ENCODE measurements at regions not wholly inside any gene's neighbourhood (a gene's known extent, or its start where the extent isn't known, plus 50 kb on each side); places are given as distances from the start of the nearest gene placed in this dataset.

DNA sequence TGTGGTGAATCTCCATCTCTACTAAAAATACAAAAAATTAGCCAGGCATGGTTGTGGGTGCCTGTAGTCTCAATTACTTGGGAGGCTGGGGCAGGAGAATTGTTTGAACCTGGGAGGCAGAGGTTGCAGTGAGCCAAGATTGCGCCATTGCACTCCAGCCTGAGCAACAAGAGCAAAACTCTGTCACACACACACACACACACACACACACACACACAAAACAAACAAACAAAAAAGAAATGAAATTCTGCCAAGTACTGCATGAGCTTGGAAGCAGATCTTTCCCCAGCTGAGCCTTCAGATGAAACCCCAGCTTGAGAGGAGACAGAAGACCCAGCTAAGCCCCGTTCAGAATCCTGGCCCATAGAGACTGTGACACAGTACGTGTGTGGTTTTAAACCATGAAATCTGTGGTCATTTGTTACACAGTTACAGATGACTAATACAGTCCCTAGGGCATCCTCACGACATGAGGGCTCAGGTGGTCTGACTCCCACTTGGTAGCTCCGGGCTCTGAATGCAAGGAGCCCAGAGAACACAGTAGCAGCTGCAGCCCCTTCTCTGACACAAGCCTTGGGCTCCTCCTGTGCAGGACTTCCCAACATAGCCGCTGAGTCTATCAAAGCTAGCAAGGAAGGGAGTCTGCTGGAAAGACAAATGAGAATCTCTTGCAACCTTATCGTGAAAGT, 132.8 kb downstream of the SEC14L1 start:
- TF ChIP-seq, protein P1, sequence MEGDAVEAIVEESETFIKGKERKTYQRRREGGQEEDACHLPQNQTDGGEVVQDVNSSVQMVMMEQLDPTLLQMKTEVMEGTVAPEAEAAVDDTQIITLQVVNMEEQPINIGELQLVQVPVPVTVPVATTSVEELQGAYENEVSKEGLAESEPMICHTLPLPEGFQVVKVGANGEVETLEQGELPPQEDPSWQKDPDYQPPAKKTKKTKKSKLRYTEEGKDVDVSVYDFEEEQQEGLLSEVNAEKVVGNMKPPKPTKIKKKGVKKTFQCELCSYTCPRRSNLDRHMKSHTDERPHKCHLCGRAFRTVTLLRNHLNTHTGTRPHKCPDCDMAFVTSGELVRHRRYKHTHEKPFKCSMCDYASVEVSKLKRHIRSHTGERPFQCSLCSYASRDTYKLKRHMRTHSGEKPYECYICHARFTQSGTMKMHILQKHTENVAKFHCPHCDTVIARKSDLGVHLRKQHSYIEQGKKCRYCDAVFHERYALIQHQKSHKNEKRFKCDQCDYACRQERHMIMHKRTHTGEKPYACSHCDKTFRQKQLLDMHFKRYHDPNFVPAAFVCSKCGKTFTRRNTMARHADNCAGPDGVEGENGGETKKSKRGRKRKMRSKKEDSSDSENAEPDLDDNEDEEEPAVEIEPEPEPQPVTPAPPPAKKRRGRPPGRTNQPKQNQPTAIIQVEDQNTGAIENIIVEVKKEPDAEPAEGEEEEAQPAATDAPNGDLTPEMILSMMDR (IDR thresholded peaks at IDR 0.05) = no peak
- TF ChIP-seq POLR2AphosphoS5 (IDR thresholded peaks at IDR 0.05) = no peak

All from transverse colon (tissue), 4 donors.